MCF 10A (cell line): ENCODE measurements at regions not wholly inside any gene's neighbourhood (a gene's known extent, or its start where the extent isn't known, plus 50 kb on each side); places are given as distances from the start of the nearest gene placed in this dataset.

Experiments used
- BruUV-seq: library from RNA; stranded (reverse); fragments of 400-500 nt; replicated peaks from 2 replicates; lab custom pipeline; 2021; lab: Mats Ljungman, UMichigan
- CTCF ChIA-PET: fragments of 300-600 bp; sonication (Branson Sonifier 250); formaldehyde crosslinking; extraction: SDS; loops from one replicate; lab custom pipeline; 2021; ENCODE audit warnings: antibody characterized with exemption, inconsistent platforms; lab: Yijun Ruan, JAX
- POLR2A ChIA-PET: fragments of 300-600, 350-650 bp; sonication (Branson Sonifier 250); formaldehyde crosslinking; extraction: SDS; loops from one replicate; lab custom pipeline; 2020; ENCODE audit warnings: antibody characterized with exemption, inconsistent platforms; lab: Yijun Ruan, JAX
- DNase-seq: peaks from one replicate; pipeline ENCODE4 v3.0.0-alpha.2; 2018; ENCODE audit not compliant: unreplicated experiment
- H3K27ac Mint-ChIP-seq: one replicate; pipeline ENCODE4 v1.8.0; 2022; ENCODE audit warnings: mild to moderate bottlenecking, low read depth, mixed read lengths; ENCODE audit not compliant: unreplicated experiment
- H3K27me3 Mint-ChIP-seq: one replicate; pipeline ENCODE4 v1.8.0; 2022; ENCODE audit warnings: mixed read lengths; ENCODE audit not compliant: insufficient read depth, unreplicated experiment
- H3K36me3 Mint-ChIP-seq: one replicate; pipeline ENCODE4 v1.8.0; 2022; ENCODE audit warnings: mild to moderate bottlenecking, moderate library complexity, mixed read lengths; ENCODE audit not compliant: insufficient read depth, unreplicated experiment
- H3K4me1 Mint-ChIP-seq: one replicate; pipeline ENCODE4 v1.8.0; 2022; ENCODE audit warnings: mixed read lengths; ENCODE audit not compliant: insufficient read depth, unreplicated experiment
- H3K4me3 Mint-ChIP-seq: one replicate; pipeline ENCODE4 v1.8.0; 2022; ENCODE audit warnings: mild to moderate bottlenecking, moderate library complexity, mixed read lengths; ENCODE audit not compliant: unreplicated experiment
- H3K9me3 Mint-ChIP-seq: one replicate; pipeline ENCODE4 v1.8.0; 2022; ENCODE audit warnings: mixed read lengths; ENCODE audit not compliant: unreplicated experiment
- intact Hi-C: fragments of 100-400 bp; cut with micrococcal nuclease; formaldehyde crosslinking; loops from 2 replicates; pipeline ENCODE4 v1.14.1; 2022
- TF ChIP-seq, protein P1 (sequence below): fragments of 200-600 bp; IDR thresholded peaks from one replicate; pipeline ENCODE4 v1.8.0; 2022; ENCODE audit warnings: antibody characterized with exemption, mild to moderate bottlenecking; ENCODE audit not compliant: unreplicated experiment

DNA sequence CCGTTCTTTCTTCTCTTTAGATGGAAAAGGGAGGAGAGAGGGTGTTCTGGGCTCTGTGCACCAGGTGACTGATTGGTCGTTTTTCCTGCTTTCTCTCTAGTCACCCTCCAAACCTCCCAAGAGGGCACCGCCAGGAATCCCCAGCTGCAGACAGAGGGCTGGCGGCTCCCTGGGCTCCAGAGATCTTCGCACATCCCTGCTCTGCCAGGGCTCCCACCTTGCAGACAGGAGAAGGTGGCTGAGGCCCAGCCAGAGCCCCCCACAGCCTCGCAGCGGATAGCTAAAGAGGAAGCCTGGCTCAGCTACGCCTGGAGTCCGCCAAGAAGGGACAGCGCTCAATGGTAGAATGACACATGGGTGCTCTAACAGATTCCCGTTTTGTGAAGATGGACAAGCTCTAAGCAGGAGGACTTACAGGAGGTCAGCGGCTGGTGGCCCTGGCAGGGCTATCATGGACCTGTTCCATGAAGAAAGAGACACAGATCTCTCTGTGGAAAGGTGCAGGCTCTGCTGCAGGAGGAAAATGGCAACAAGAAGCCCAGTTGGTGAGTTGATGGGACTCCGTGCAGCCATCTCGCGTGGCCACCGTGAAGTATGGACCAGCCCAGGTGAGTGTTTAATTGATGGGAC, 976.9 kb downstream of the BRD1 start:
- POLR2A ChIA-PET, result no interaction called here
- no peaks in the 10 kb centered on the region for H3K27me3 Mint-ChIP-seq

DNA sequence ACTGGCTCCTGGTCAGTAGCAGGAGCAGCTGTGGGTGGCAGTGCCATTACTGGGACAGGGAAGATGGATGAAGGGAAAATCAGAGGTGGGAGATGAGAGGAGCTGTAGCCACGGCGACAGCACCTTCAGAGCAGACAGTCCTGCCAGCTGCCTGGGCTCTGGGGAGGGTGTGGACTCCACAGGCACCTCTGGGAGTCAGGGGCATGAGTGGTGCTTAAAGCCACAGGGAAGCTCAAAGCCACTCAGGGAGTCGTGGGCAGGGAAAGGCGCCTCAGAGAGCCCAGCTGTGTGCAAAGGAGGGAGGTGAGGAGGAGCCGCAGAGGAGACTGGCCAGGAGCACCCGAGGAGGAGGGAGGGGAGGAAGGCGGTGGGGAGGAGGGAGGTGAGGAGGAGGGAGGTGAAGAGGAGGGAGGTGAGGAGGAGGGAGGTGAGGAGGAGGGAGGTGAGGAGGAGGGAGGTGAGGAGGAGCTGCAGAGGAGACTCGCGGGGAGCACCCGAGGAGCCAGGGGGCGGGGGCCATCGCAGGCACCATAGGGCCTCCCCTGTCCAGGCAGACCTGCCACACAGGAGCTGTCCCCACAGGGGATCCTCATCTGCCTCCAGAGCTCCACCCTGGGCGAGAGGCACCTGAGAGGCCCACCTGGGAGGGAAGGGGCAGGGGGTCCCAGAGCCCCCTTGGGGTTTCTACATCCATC, 977.6 kb downstream of the BRD1 start:
- Mint-ChIP-seq H3K27ac (no peak overlapping the region), H3K4me1 (no peaks in the 10 kb centered on the region), H3K36me3 (no peaks in the 10 kb centered on the region), H3K27me3 (no peaks in the 10 kb centered on the region), H3K9me3 (peaks cover 46% of the 10 kb centered on the region), H3K4me3 (no peak overlapping the region)
- ChIA-PET POLR2A (no interaction called here), CTCF (no interaction called here)
- no TSS peak for BruUV-seq
- intact Hi-C loops, result no loop called here
- TF ChIP-seq, protein P1, sequence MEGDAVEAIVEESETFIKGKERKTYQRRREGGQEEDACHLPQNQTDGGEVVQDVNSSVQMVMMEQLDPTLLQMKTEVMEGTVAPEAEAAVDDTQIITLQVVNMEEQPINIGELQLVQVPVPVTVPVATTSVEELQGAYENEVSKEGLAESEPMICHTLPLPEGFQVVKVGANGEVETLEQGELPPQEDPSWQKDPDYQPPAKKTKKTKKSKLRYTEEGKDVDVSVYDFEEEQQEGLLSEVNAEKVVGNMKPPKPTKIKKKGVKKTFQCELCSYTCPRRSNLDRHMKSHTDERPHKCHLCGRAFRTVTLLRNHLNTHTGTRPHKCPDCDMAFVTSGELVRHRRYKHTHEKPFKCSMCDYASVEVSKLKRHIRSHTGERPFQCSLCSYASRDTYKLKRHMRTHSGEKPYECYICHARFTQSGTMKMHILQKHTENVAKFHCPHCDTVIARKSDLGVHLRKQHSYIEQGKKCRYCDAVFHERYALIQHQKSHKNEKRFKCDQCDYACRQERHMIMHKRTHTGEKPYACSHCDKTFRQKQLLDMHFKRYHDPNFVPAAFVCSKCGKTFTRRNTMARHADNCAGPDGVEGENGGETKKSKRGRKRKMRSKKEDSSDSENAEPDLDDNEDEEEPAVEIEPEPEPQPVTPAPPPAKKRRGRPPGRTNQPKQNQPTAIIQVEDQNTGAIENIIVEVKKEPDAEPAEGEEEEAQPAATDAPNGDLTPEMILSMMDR, result no peak
- DNase-seq, result no peak

More for the DNA sequence above, 976.9 kb downstream of the BRD1 start:
- intact Hi-C loops, result no loop called here
- peaks cover 48% of the 10 kb centered on the region for H3K9me3 Mint-ChIP-seq
- CTCF ChIA-PET, result no interaction called here
- DNase-seq, result no peak
- TF ChIP-seq, protein P1, result no peak
- no TSS peak for BruUV-seq
- no peak overlapping the region for H3K27ac Mint-ChIP-seq
- H3K4me1 Mint-ChIP-seq, result no peaks in the 10 kb centered on the region
- H3K4me3 Mint-ChIP-seq, result no peak overlapping the region
- no peaks in the 10 kb centered on the region for H3K36me3 Mint-ChIP-seq

GRCh38 chr22:48849219-48849912, 978.3 kb downstream of the BRD1 start:
- intact Hi-C loops, result no loop called here
- BruUV-seq, result no TSS peak
- H3K27me3 Mint-ChIP-seq, result no peaks in the 10 kb centered on the region
- no peak overlapping the region for H3K4me3 Mint-ChIP-seq
- ChIA-PET CTCF (no interaction called here), POLR2A (no interaction called here)
- H3K27ac Mint-ChIP-seq, result no peak overlapping the region
- no peaks in the 10 kb centered on the region for H3K36me3 Mint-ChIP-seq
- peaks cover 46% of the 10 kb centered on the region for H3K9me3 Mint-ChIP-seq
- DNase-seq, result no peak
- no peaks in the 10 kb centered on the region for H3K4me1 Mint-ChIP-seq
- TF ChIP-seq, protein P1, result no peak

DNA sequence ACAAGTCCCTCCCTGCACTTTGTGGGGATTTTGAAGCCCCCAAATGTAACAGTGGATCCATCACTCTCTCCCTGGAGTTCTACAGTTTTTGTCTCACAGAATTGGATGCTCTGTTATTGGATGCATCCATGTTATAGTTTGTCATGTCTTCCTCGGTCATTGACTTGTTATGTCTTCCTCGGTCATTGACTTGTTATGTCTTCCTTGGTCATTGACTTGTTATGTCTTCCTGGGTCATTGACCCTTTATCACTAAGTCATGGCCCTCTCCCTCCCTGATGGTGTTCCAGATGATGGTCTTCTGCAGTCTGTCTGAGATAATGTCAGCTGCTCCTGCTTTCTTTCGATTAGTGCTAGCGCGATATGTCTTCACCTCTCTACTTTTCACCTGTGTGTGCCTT, 981.5 kb downstream of the BRD1 start:
- H3K36me3 Mint-ChIP-seq, result no peaks in the 10 kb centered on the region
- ChIA-PET CTCF (no interaction called here), POLR2A (no interaction called here)
- no peak for DNase-seq
- BruUV-seq, result no TSS peak
- no peaks in the 10 kb centered on the region for H3K27me3 Mint-ChIP-seq
- H3K4me3 Mint-ChIP-seq, result no peak overlapping the region
- intact Hi-C loops, result no loop called here
- H3K9me3 Mint-ChIP-seq, result peaks cover 38% of the 10 kb centered on the region
- H3K4me1 Mint-ChIP-seq, result no peaks in the 10 kb centered on the region
- H3K27ac Mint-ChIP-seq, result no peak overlapping the region
- TF ChIP-seq, protein P1, result no peak
